Ishikawa (cell line): ENCODE measurements at regions not wholly inside any gene's neighbourhood (a gene's known extent, or its start where the extent isn't known, plus 50 kb on each side); places are given as distances from the start of the nearest gene placed in this dataset.

Source experiments
- EP300 ChIP-seq: IDR thresholded peaks from 2 replicates; pipeline ENCODE4 v1.6.1; 2012; ENCODE audit warnings: borderline replicate concordance
- MAX ChIP-seq: IDR thresholded peaks from 2 replicates; pipeline ENCODE4 v1.6.1; 2012
- ZBTB7A ChIP-seq: IDR thresholded peaks from 2 replicates; pipeline ENCODE4 v1.6.1; 2012; ENCODE audit warnings: low read depth

- no peak for TF ChIP-seq MAX
- no peak for TF ChIP-seq ZBTB7A
- TF ChIP-seq EP300 = no peak
Observed at GRCh38 chr10:65701168-65701776, 1224.6 kb upstream of the LRRTM3 start.
